ENCODE measurements at regions not wholly inside any gene's neighbourhood (a gene's known extent, or its start where the extent isn't known, plus 50 kb on each side); places are given as distances from the start of the nearest gene placed in this dataset.

DNA sequence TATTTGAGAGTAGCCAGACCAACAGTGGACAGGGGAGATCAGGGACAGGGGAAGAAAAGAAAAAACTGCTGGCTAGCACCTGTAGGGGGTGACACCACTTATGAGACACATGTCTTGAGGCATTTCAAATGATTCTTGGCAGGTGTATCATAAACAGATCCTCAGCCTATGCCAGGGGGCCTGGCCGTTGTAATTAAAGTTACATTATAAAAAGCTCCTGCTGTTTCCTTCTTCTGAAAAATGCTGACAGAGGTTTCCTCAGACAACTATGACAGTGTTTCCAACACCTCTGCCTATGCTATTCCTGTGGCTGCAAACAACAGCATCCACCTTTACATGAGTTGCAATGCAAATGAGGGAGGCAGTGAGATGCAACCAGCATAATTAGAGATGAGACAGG lies 281.0 kb upstream of the PTER start:
- TF ChIP-seq EP300 (IDR thresholded peaks at IDR 0.05): no peak
- TF ChIP-seq, protein P1, sequence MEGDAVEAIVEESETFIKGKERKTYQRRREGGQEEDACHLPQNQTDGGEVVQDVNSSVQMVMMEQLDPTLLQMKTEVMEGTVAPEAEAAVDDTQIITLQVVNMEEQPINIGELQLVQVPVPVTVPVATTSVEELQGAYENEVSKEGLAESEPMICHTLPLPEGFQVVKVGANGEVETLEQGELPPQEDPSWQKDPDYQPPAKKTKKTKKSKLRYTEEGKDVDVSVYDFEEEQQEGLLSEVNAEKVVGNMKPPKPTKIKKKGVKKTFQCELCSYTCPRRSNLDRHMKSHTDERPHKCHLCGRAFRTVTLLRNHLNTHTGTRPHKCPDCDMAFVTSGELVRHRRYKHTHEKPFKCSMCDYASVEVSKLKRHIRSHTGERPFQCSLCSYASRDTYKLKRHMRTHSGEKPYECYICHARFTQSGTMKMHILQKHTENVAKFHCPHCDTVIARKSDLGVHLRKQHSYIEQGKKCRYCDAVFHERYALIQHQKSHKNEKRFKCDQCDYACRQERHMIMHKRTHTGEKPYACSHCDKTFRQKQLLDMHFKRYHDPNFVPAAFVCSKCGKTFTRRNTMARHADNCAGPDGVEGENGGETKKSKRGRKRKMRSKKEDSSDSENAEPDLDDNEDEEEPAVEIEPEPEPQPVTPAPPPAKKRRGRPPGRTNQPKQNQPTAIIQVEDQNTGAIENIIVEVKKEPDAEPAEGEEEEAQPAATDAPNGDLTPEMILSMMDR (IDR thresholded peaks at IDR 0.05): no peak
